HG02938 (cell line): ENCODE measurements at regions not wholly inside any gene's neighbourhood (a gene's known extent, or its start where the extent isn't known, plus 50 kb on each side); places are given as distances from the start of the nearest gene placed in this dataset.
A peak's percentile ranks its signal among the peaks of the same experiment; 100 is the strongest.

Experiments used
- ATAC-seq: cut with Tn5 transposase; IDR thresholded peaks from one replicate; pipeline ENCODE4 v1.9.1; 2021; ENCODE audit warnings: mild to moderate bottlenecking, moderate library complexity; ENCODE audit not compliant: unreplicated experiment

- peak; percentile 65 for ATAC-seq
Observed at GRCh38 chr12:46473634-46474329, 101.2 kb upstream of the SLC38A2 start.

GRCh38 chr12:46472893-46473633 lies 100.5 kb upstream of the SLC38A2 start:
- no peak for ATAC-seq

GRCh38 chr12:46472144-46472705 lies 99.7 kb upstream of the SLC38A2 start:
- no peak for ATAC-seq

GRCh38 chr12:46471404-46471803 lies 98.8 kb upstream of the SLC38A2 start:
- ATAC-seq = no peak

GRCh38 chr12:46470975-46471374 lies 98.4 kb upstream of the SLC38A2 start:
- ATAC-seq = no peak

- ATAC-seq = peak; percentile 63
Observed at GRCh38 chr12:46470036-46470627, 97.6 kb upstream of the SLC38A2 start.

- no peak for ATAC-seq
Observed at GRCh38 chr12:46468813-46469212, 96.2 kb upstream of the SLC38A2 start.

GRCh38 chr12:46468160-46468559 lies 95.6 kb upstream of the SLC38A2 start:
- ATAC-seq = no peak

- no peak for ATAC-seq
Observed at GRCh38 chr12:46465307-46465706, 92.7 kb upstream of the SLC38A2 start.

- no peak for ATAC-seq
Observed at GRCh38 chr12:46464863-46465262, 92.3 kb upstream of the SLC38A2 start.

GRCh38 chr12:46462641-46463355 lies 90.2 kb upstream of the SLC38A2 start:
- ATAC-seq = no peak

GRCh38 chr12:46461907-46462640 lies 89.5 kb upstream of the SLC38A2 start:
- ATAC-seq = no peak

GRCh38 chr12:46461459-46461858 lies 88.9 kb upstream of the SLC38A2 start:
- no peak for ATAC-seq

GRCh38 chr12:46460682-46461210 lies 88.2 kb upstream of the SLC38A2 start:
- ATAC-seq = no peak

- no peak for ATAC-seq
Observed at GRCh38 chr12:46459861-46460545, 87.4 kb upstream of the SLC38A2 start.

- no peak for ATAC-seq
Observed at GRCh38 chr12:46459111-46459510, 86.5 kb upstream of the SLC38A2 start.

- ATAC-seq = no peak
Observed at GRCh38 chr12:46458500-46459102, 86.0 kb upstream of the SLC38A2 start.

- no peak for ATAC-seq
Observed at GRCh38 chr12:46457958-46458357, 85.4 kb upstream of the SLC38A2 start.
